K562 (cell line): ENCODE measurements at regions not wholly inside any gene's neighbourhood (a gene's known extent, or its start where the extent isn't known, plus 50 kb on each side); places are given as distances from the start of the nearest gene placed in this dataset.

Experiments
- E2F4 ChIP-seq: sonication (generic); formaldehyde crosslinking; IDR thresholded peaks from 2 replicates; pipeline ENCODE4 v1.8.0; 2022; ENCODE audit warnings: mild to moderate bottlenecking, low read depth, missing genetic modification reagents
- FOXK1 ChIP-seq: sonication (generic); formaldehyde crosslinking; IDR thresholded peaks from 2 replicates; pipeline ENCODE4 v1.8.0; 2022; ENCODE audit warnings: missing genetic modification reagents, mild to moderate bottlenecking, borderline replicate concordance
- FOXP1 ChIP-seq: sonication (generic); formaldehyde crosslinking; IDR thresholded peaks from 2 replicates; pipeline ENCODE4 v1.8.0; 2022; ENCODE audit warnings: mild to moderate bottlenecking, missing genetic modification reagents
- USF2 ChIP-seq: sonication (generic); formaldehyde crosslinking; IDR thresholded peaks from 2 replicates; pipeline ENCODE4 v1.5.0; 2020; ENCODE audit warnings: missing genetic modification reagents
- ZNF277 ChIP-seq: fragments of 250-450 bp; sonication (Bioruptor Pico); IDR thresholded peaks from 2 replicates; pipeline ENCODE4 v1.8.0; 2022; ENCODE audit warnings: inconsistent platforms, mild to moderate bottlenecking, moderate library complexity, borderline replicate concordance
- TF ChIP-seq, protein P1 (sequence below): fragments of 250-450 bp; sonication (Bioruptor Pico); IDR thresholded peaks from 2 replicates; pipeline ENCODE4 v1.5.0; 2021

GRCh38 chr4:115865736-115866135 lies 752.3 kb upstream of the NDST4 start:
- TF ChIP-seq USF2 = no peak
- TF ChIP-seq FOXP1 (CRISPR knock-in tag) = no peak
- TF ChIP-seq ZNF277 (CRISPR knock-in tag) = no peak
- no peak for TF ChIP-seq FOXK1
- TF ChIP-seq, protein P1, sequence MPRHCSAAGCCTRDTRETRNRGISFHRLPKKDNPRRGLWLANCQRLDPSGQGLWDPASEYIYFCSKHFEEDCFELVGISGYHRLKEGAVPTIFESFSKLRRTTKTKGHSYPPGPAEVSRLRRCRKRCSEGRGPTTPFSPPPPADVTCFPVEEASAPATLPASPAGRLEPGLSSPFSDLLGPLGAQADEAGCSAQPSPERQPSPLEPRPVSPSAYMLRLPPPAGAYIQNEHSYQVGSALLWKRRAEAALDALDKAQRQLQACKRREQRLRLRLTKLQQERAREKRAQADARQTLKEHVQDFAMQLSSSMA (CRISPR knock-in tag) = no peak
- TF ChIP-seq E2F4 (CRISPR knock-in tag) = no peak
